Heart right ventricle (tissue), 16 donors: ENCODE measurements at regions not wholly inside any gene's neighbourhood (a gene's known extent, or its start where the extent isn't known, plus 50 kb on each side); places are given as distances from the start of the nearest gene placed in this dataset.

Source experiments
- ATAC-seq, 8 donors: fragments of 200-7000 bp; cut with Tn5 transposase; one replicate each; pipeline ENCODE4 v1.9.1; 2020; ENCODE audit warnings: mild to moderate bottlenecking in 8 of 8, moderate library complexity in 8 of 8, moderate number of reproducible peaks in 1 of 8
- DNase-seq, 2 donors: peaks; one replicate each; pipeline ENCODE4 v3.0.0-alpha.2; 2020
- H3K27ac ChIP-seq, 10 donors: fragments of 200-600 bp; sonication (generic) in 2 of 10; one replicate each; pipeline versions ENCODE4 v1.5.0 to v1.8.0; 2020 to 2022; ENCODE audit warnings: mild to moderate bottlenecking in 3 of 10
- H3K27me3 ChIP-seq, 7 donors: fragments of 200-600 bp; one replicate each; pipeline ENCODE4 v1.8.0; 2021 to 2022; ENCODE audit warnings: mild to moderate bottlenecking in 2 of 7
- H3K36me3 ChIP-seq, 9 donors: fragments of 200-600 bp; sonication (generic) in 1 of 9; one replicate each; pipeline versions ENCODE4 v1.5.0 to v1.8.0; 2020 to 2022; ENCODE audit warnings: mild to moderate bottlenecking in 2 of 9
- H3K4me1 ChIP-seq, 9 donors: fragments of 200-600 bp; sonication (generic) in 1 of 9; one replicate each; pipeline versions ENCODE4 v1.5.0 to v1.8.0; 2020 to 2022; ENCODE audit warnings: mild to moderate bottlenecking in 4 of 9
- H3K4me3 ChIP-seq, 10 donors: fragments of 200-600 bp; sonication (generic) in 2 of 10; one replicate each; pipeline versions ENCODE4 v1.5.0 to v1.8.0; 2020 to 2022; ENCODE audit warnings: mild to moderate bottlenecking in 7 of 10, moderate library complexity in 2 of 10
- H3K9me3 ChIP-seq, 11 donors: fragments of 200-600 bp in 10 of 11; sonication (generic) in 2 of 11; one replicate each; pipeline versions ENCODE4 v1.5.0 to v1.8.0; 2013 to 2022; ENCODE audit warnings: mild to moderate bottlenecking in 2 of 11, control low read depth in 1 of 11, moderate library complexity in 1 of 11
- CTCF ChIP-seq, 9 donors: fragments of 200-600 bp; sonication (generic) in 2 of 9; IDR thresholded peaks; one replicate each; pipeline versions ENCODE4 v1.5.0 to v1.8.0; 2021 to 2022; ENCODE audit warnings: antibody characterized with exemption in 9 of 9, mild to moderate bottlenecking in 5 of 9, moderate library complexity in 1 of 9
- WGBS, 2 donors: extraction: QIAGEN DNeasy Blood & Tissue Kit; methylation state at CpG; one replicate each; pipeline ENCODE4 v1.1.7; 2013; ENCODE audit warnings: inconsistent platforms in 1 of 2; 5-methylcytosine and 5-hydroxymethylcytosine counted together
- intact Hi-C, 10 donors: fragments of 100-400 bp; cut with DNase I; formaldehyde crosslinking; loops; one replicate each; pipeline versions ENCODE4 v1.11.1 to v1.14.2; 2022
- donor health status: Arrhythmogenic right ventricular cardiomyopathy.
- donor health status: ischemic (EF 13 %, LVEDD 7.1; RV severe dilation, severe dysfunction).
- donor health status: healthy with polysubstance abuse.
- donor health status: DM: no; HTN: yes; CAD: no.
- donor health status: DM: no; HTN: no; CAD: no.
- donor health status: ischemic (EF 25% LVEDD 6.9; RV normal size, moderate dysfunction).
- donor health status: ischemic (EF 25% LVEDD 5.7; RV mildly dilated, moderate dysfunction).
- donor health status: healthy.
- donor health status: DM: yes; HTN: yes; CAD: no.
- donor health status: Ischemic cardiomyopathy.
- donor health status: ischemic (EF 35%, LVEDD 5.7; RV mildly dilated, moderate dysfunction).
- donor health status: nonischemic (EF 11% LVEDD 7.7; RV severe dilation, severe dysfunction).
- donor health status: DM: yes; HTN: yes; CAD: no.
- donor health status: PGD.
- donor health status: ischemic (EF 29% LVEDD 5.4; RV normal size, mild dysfunction).
- donor health status: nonischemic (EF 23%, LVEDD 6.1; RV moderate dilation, normal function).

- Histone ChIP-seq H3K36me3 (no peaks in the 10 kb centered on the region), H3K27ac (no peak overlapping the region), H3K27me3 (peaks cover 0 to 9% (median 0%) of the 10 kb centered on the region in 7 donors), H3K4me1 (peaks cover 0 to 5% (median 0%) of the 10 kb centered on the region in 9 donors), H3K4me3 (no peak overlapping the region), H3K9me3 (no peaks in the 10 kb centered on the region)
- no peak for TF ChIP-seq CTCF (IDR thresholded peaks at IDR 0.05)
- intact Hi-C loops: no loop called here
- 85 to 88% methylated on average over 4 of the region's 4 CpGs for WGBS, 2 donors
- DNase-seq (no peak), ATAC-seq (no peak)
Measured at GRCh38 chr4:89509708-89510281, 202.2 kb upstream of the GPRIN3 start.

GRCh38 chr4:89506866-89507491 is 199.4 kb upstream of the GPRIN3 start:
- DNase-seq (no peak), ATAC-seq (no peak)
- intact Hi-C loops: no loop called here
- no peak for TF ChIP-seq CTCF (IDR thresholded peaks at IDR 0.05)
- peaks cover 0 to 5% (median 0%) of the 10 kb centered on the region in 9 donors for H3K4me1 ChIP-seq
- H3K36me3 ChIP-seq: no peaks in the 10 kb centered on the region
- H3K27me3 ChIP-seq: peaks cover 0 to 4% (median 0%) of the 10 kb centered on the region in 7 donors
- 51 to 73% methylated on average over 3 of the region's 3 CpGs for WGBS, 2 donors
- no peak overlapping the region for H3K4me3 ChIP-seq
- no peak overlapping the region for H3K27ac ChIP-seq
- H3K9me3 ChIP-seq: no peaks in the 10 kb centered on the region

GRCh38 chr4:89502581-89502980 is 195.0 kb upstream of the GPRIN3 start:
- Histone ChIP-seq H3K36me3 (no peaks in the 10 kb centered on the region), H3K27ac (no peak overlapping the region), H3K4me1 (no peaks in the 10 kb centered on the region), H3K27me3 (peaks cover 0 to 4% (median 0%) of the 10 kb centered on the region in 7 donors), H3K9me3 (no peaks in the 10 kb centered on the region), H3K4me3 (no peak overlapping the region)
- no peak for TF ChIP-seq CTCF (IDR thresholded peaks at IDR 0.05)
- 85 to 90% methylated on average over 1 of the region's 1 CpG for WGBS, 2 donors
- ATAC-seq (no peak), DNase-seq (no peak)
- intact Hi-C loops: no loop called here

GRCh38 chr4:89497517-89498308 is 190.1 kb upstream of the GPRIN3 start:
- Histone ChIP-seq H3K36me3 (no peaks in the 10 kb centered on the region), H3K4me1 (peaks cover 0 to 8% (median 0%) of the 10 kb centered on the region in 9 donors), H3K27ac (no peak overlapping the region), H3K4me3 (no peak overlapping the region), H3K9me3 (peaks cover 0 to 8% (median 0%) of the 10 kb centered on the region in 11 donors), H3K27me3 (peaks cover 0 to 4% (median 0%) of the 10 kb centered on the region in 7 donors)
- intact Hi-C loops: no loop called here
- ATAC-seq (peak in 3 of 8 donors; percentile 12 to 58 (median 47)), DNase-seq (no peak)
- 60 to 62% methylated on average over 4 of the region's 4 CpGs for WGBS, 2 donors
- no peak for TF ChIP-seq CTCF (IDR thresholded peaks at IDR 0.05)
